Neural progenitor cell (in vitro differentiated cells): ENCODE measurements at regions not wholly inside any gene's neighbourhood (a gene's known extent, or its start where the extent isn't known, plus 50 kb on each side); places are given as distances from the start of the nearest gene placed in this dataset.

Experiments used
- CTCF ChIP-seq: fragments of 200-600 bp; sonication (generic); IDR thresholded peaks from 2 replicates; pipeline ENCODE4 v1.5.1; 2017; ENCODE audit warnings: antibody characterized with exemption, mild to moderate bottlenecking
- EZH2 ChIP-seq: fragments of 200-600 bp; sonication (generic); IDR thresholded peaks from 2 replicates; pipeline ENCODE4 v1.6.1; 2017; ENCODE audit warnings: antibody characterized with exemption, mild to moderate bottlenecking, moderate library complexity
- EZH2phosphoT487 ChIP-seq: fragments of 200-600 bp; sonication (generic); IDR thresholded peaks from 2 replicates; pipeline ENCODE4 v1.6.1; 2017; ENCODE audit warnings: antibody characterized with exemption

- TF ChIP-seq CTCF: no peak
- TF ChIP-seq EZH2: no peak
- no peak for TF ChIP-seq EZH2phosphoT487
Observed at GRCh38 chr2:145572238-145572637, 1052.3 kb upstream of the ZEB2 start.
